ENCODE measurements at regions not wholly inside any gene's neighbourhood (a gene's known extent, or its start where the extent isn't known, plus 50 kb on each side); places are given as distances from the start of the nearest gene placed in this dataset.

- no peak for DNase-seq
Observed at GRCh38 chr4:35250761-35251160, 993.6 kb downstream of the ARAP2 start.

GRCh38 chr4:35252071-35252470 lies 992.2 kb downstream of the ARAP2 start:
- no peak for DNase-seq

GRCh38 chr4:35252866-35253265 lies 991.4 kb downstream of the ARAP2 start:
- no peak for DNase-seq

- no peak for DNase-seq
Observed at GRCh38 chr4:35253331-35253730, 991.0 kb downstream of the ARAP2 start.

- DNase-seq = no peak
Observed at GRCh38 chr4:35286434-35286833, 957.9 kb downstream of the ARAP2 start.

GRCh38 chr4:35300996-35301774 lies 943.1 kb downstream of the ARAP2 start:
- DNase-seq = no peak

GRCh38 chr4:35315419-35315818 lies 928.9 kb downstream of the ARAP2 start:
- no peak for DNase-seq

GRCh38 chr4:35325908-35326453 lies 918.3 kb downstream of the ARAP2 start:
- DNase-seq = no peak

GRCh38 chr4:35342833-35343232 lies 901.5 kb downstream of the ARAP2 start:
- no peak for DNase-seq

GRCh38 chr4:35347276-35347675 lies 897.0 kb downstream of the ARAP2 start:
- DNase-seq = no peak

- DNase-seq = no peak
Observed at GRCh38 chr4:35358001-35358584, 886.2 kb downstream of the ARAP2 start.

- no peak for DNase-seq
Observed at GRCh38 chr4:35364321-35364870, 879.9 kb downstream of the ARAP2 start.

- DNase-seq = no peak
Observed at GRCh38 chr4:35365186-35365585, 879.1 kb downstream of the ARAP2 start.

- no peak for DNase-seq
Observed at GRCh38 chr4:35399912-35400311, 844.4 kb downstream of the ARAP2 start.

GRCh38 chr4:35423104-35423503 lies 821.2 kb downstream of the ARAP2 start:
- no peak for DNase-seq

GRCh38 chr4:35447474-35447873 lies 796.8 kb downstream of the ARAP2 start:
- DNase-seq = no peak

- no peak for DNase-seq
Observed at GRCh38 chr4:35459045-35459444, 785.3 kb downstream of the ARAP2 start.

GRCh38 chr4:35461931-35462659 lies 782.2 kb downstream of the ARAP2 start:
- no peak for DNase-seq

GRCh38 chr4:35463251-35463952 lies 780.9 kb downstream of the ARAP2 start:
- DNase-seq = no peak

GRCh38 chr4:35464964-35465528 lies 779.3 kb downstream of the ARAP2 start:
- no peak for DNase-seq

- no peak for DNase-seq
Observed at GRCh38 chr4:35491093-35491492, 753.2 kb downstream of the ARAP2 start.

- no peak for DNase-seq
Observed at GRCh38 chr4:35493977-35494376, 750.3 kb downstream of the ARAP2 start.

All from GOT3 (cell line).